ENCODE measurements at regions not wholly inside any gene's neighbourhood (a gene's known extent, or its start where the extent isn't known, plus 50 kb on each side); places are given as distances from the start of the nearest gene placed in this dataset.
"Not testable (repeated sequence)": the region's sequence is repeated elsewhere in the genome, so short reads cannot be mapped to it uniquely, and the experiment has no call there.

DNA sequence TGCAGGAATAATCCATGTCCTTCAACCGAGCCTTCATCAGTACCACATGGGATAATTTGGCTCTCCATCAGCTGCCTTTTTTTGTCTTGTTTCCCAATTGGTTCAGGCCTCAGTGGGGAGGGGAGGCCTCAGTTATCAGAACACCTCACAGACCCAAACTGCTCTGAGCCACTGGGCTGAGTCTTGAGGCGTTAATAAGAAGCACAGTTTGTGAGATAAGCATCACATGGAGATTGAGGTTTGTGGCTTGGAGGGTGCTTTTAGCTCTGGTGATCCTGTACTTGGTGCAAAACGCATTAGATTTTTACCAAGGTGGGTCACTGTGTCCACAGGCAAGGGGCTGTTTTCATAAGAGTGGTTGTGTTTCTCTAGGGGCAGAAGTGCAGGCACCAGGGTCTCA, 82.8 kb upstream of the HPF1 start:
- Histone ChIP-seq H2AFZ (no peak overlapping the region), H4K20me1 (ENCODE audit: insufficient read depth, poor library complexity, severe bottlenecking) (no peaks in the 10 kb centered on the region), H3K36me3 (replicated peaks; ENCODE audit: insufficient read depth, low read depth) (no peaks in the 10 kb centered on the region), H3K4me1 (ENCODE audit: insufficient read depth) (no peaks in the 10 kb centered on the region), H3K27me3 (no peaks in the 10 kb centered on the region), H3K4me3 (no peak overlapping the region), H3K4me2 (no peak overlapping the region), H3K27ac (no peak overlapping the region), H3K79me2 (no peaks in the 10 kb centered on the region), H3K9me2 (replicated peaks; ENCODE audit: insufficient read depth) (no peaks in the 10 kb centered on the region), H3K9me3 (ENCODE audit: low read depth) (no peaks in the 10 kb centered on the region)
- DNase-seq (ENCODE audit: low spot score), result no peak
- 78% methylated on average over 3 of the region's 3 CpGs for WGBS (ENCODE audit: low lambda C conversion rate, missing lambda C conversion rate)
- TF ChIP-seq EZH2phosphoT487 (IDR thresholded peaks at IDR 0.05; ENCODE audit: low read depth, severe bottlenecking, unreplicated experiment), result no peak
- no peak for TF ChIP-seq EZH2 (IDR thresholded peaks at IDR 0.05; ENCODE audit: borderline replicate concordance)
- no peak for TF ChIP-seq CTCF (IDR thresholded peaks at IDR 0.05; ENCODE audit: poor library complexity)

DNA sequence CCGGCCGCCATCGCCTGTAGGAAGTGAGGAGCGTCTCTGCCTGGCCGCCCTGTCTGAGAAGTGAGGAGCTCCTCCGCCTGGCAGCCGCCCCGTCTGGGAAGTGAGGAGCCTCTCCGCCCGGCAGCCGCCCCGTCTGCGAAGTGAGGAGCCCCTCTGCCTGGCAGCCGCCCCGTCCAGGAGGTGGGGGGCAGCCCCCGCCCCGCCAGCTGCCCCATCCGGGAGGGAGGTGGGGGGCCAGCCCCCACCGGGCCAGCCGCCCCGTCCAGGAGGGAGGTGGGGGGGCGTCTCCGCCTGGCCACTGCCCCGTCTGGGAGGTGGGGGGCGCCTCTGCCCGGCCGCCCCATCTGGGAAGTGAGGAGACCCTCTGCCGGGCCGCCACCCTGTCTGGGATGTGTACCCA, 70.6 kb upstream of the HPF1 start:
- H3K27ac ChIP-seq; H3K27me3 ChIP-seq; H4K20me1 ChIP-seq (ENCODE audit: insufficient read depth, poor library complexity, severe bottlenecking); DNase-seq (ENCODE audit: low spot score); H3K36me3 ChIP-seq (replicated peaks; ENCODE audit: insufficient read depth, low read depth); H3K4me3 ChIP-seq; H3K4me2 ChIP-seq; H2AFZ ChIP-seq; H3K79me2 ChIP-seq; H3K9me3 ChIP-seq (ENCODE audit: low read depth); H3K4me1 ChIP-seq (ENCODE audit: insufficient read depth); H3K9me2 ChIP-seq (replicated peaks; ENCODE audit: insufficient read depth): not testable (repeated sequence)
- WGBS (ENCODE audit: low lambda C conversion rate, missing lambda C conversion rate), result 100% methylated on average over 12 of the region's 29 CpGs

GRCh38 chr4:169826634-169827187, 69.0 kb upstream of the HPF1 start:
- Histone ChIP-seq H3K4me1 (ENCODE audit: insufficient read depth) (no peaks in the 10 kb centered on the region), H3K4me3 (no peak overlapping the region), H3K9me3 (ENCODE audit: low read depth) (no peaks in the 10 kb centered on the region), H3K27me3 (no peaks in the 10 kb centered on the region), H3K36me3 (replicated peaks; ENCODE audit: insufficient read depth, low read depth) (no peaks in the 10 kb centered on the region), H4K20me1 (ENCODE audit: insufficient read depth, poor library complexity, severe bottlenecking) (no peaks in the 10 kb centered on the region), H3K27ac (no peak overlapping the region), H3K79me2 (no peaks in the 10 kb centered on the region), H3K4me2 (no peak overlapping the region), H3K9me2 (replicated peaks; ENCODE audit: insufficient read depth) (no peaks in the 10 kb centered on the region), H2AFZ (no peak overlapping the region)
- 77% methylated on average over 6 of the region's 6 CpGs for WGBS (ENCODE audit: low lambda C conversion rate, missing lambda C conversion rate)
- TF ChIP-seq CTCF (IDR thresholded peaks at IDR 0.05; ENCODE audit: poor library complexity), result no peak
- TF ChIP-seq EZH2 (IDR thresholded peaks at IDR 0.05; ENCODE audit: borderline replicate concordance), result no peak
- no peak for TF ChIP-seq EZH2phosphoT487 (IDR thresholded peaks at IDR 0.05; ENCODE audit: low read depth, severe bottlenecking, unreplicated experiment)
- DNase-seq (ENCODE audit: low spot score), result no peak

DNA sequence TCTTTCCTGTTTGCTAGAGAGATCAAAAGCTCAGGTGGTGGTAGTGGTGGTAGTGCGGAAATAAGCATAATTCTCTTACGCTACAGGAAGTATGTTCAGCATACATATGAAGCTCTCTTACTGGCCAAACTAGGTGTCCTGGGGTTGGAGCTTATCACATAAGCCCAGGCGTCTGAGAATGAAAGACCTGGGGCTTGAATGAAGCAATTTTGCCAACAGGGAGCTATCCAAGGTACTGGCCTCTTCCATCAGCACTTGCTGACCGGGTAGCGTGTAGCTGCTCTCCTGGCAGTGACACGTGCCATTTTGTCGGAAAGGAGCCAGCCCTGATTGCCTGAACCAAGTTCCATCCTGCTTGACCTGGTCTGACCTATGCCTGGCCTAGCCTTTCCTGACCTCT, 65.9 kb upstream of the HPF1 start:
- H3K79me2 ChIP-seq, result no peaks in the 10 kb centered on the region
- H3K9me2 ChIP-seq (replicated peaks; ENCODE audit: insufficient read depth), result no peaks in the 10 kb centered on the region
- no peaks in the 10 kb centered on the region for H3K4me1 ChIP-seq (ENCODE audit: insufficient read depth)
- H3K4me3 ChIP-seq, result no peak overlapping the region
- peak; percentile 87 for DNase-seq (ENCODE audit: low spot score)
- WGBS (ENCODE audit: low lambda C conversion rate, missing lambda C conversion rate), result 35% methylated on average over 7 of the region's 7 CpGs
- no peaks in the 10 kb centered on the region for H3K27me3 ChIP-seq
- no peak overlapping the region for H3K4me2 ChIP-seq
- H3K36me3 ChIP-seq (replicated peaks; ENCODE audit: insufficient read depth, low read depth), result no peaks in the 10 kb centered on the region
- H2AFZ ChIP-seq, result no peak overlapping the region
- H3K9me3 ChIP-seq (ENCODE audit: low read depth), result no peaks in the 10 kb centered on the region
- no peak overlapping the region for H3K27ac ChIP-seq
- no peaks in the 10 kb centered on the region for H4K20me1 ChIP-seq (ENCODE audit: insufficient read depth, poor library complexity, severe bottlenecking)
- no peak for TF ChIP-seq CTCF (IDR thresholded peaks at IDR 0.05; ENCODE audit: poor library complexity)
- no peak for TF ChIP-seq EZH2 (IDR thresholded peaks at IDR 0.05; ENCODE audit: borderline replicate concordance)
